Thyroid gland (tissue), 4 donors: ENCODE measurements at regions not wholly inside any gene's neighbourhood (a gene's known extent, or its start where the extent isn't known, plus 50 kb on each side); places are given as distances from the start of the nearest gene placed in this dataset.

Experiments
- CTCF ChIP-seq, 6 experiments: fragments of 200-600 bp in 3 of 6; fragments of 450-650 bp in 3 of 6; sonication (generic) in 3 of 6; IDR thresholded peaks; one replicate each; pipeline ENCODE4 v1.5.1; 2016 to 2019; ENCODE audit warnings: antibody characterized with exemption in 6 of 6, mild to moderate bottlenecking in 2 of 6, inconsistent platforms in 1 of 6, moderate library complexity in 1 of 6
- POLR2A ChIP-seq, 2 donors: fragments of 450-650 bp; IDR thresholded peaks; one replicate each; pipeline ENCODE4 v1.6.1; 2017; ENCODE audit warnings: antibody characterized with exemption in 2 of 2, mild to moderate bottlenecking in 2 of 2, moderate library complexity in 1 of 2

DNA sequence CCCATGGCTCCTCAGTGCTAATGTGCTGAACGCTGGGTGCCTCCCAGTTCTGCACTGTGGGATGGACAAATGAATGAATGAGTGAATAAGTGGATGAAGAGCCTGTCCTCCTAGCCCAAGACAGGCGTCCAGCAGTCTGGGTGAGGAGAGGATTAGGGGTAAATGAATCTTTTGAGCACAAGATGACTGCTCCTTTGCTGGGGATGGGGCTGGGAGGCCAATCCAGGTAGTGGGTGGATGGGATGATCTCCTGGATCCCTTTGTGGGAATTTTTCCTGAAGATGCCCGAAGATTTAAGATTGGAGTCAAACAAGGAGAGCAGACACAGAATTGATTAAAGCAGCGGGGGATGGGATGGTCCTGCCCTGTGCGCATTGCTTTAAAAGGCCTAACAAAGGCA, 65.3 kb upstream of the MLN start:
- TF ChIP-seq CTCF (IDR thresholded peaks at IDR 0.05): no peak
- no peak for TF ChIP-seq POLR2A (IDR thresholded peaks at IDR 0.05)
